Astrocyte (in vitro differentiated cells and primary cell): ENCODE measurements at regions not wholly inside any gene's neighbourhood (a gene's known extent, or its start where the extent isn't known, plus 50 kb on each side); places are given as distances from the start of the nearest gene placed in this dataset.

Source experiments
- CTCF ChIP-seq: IDR thresholded peaks from 2 replicates; pipeline ENCODE4 v1.5.1; 2011; ENCODE audit warnings: low read depth, mild to moderate bottlenecking, inconsistent platforms, low read length, moderate library complexity; ENCODE audit not compliant: insufficient read depth
- EZH2 ChIP-seq: IDR thresholded peaks from 2 replicates; pipeline ENCODE4 v1.6.1; 2012; ENCODE audit warnings: mild to moderate bottlenecking, low read length, inconsistent platforms; ENCODE audit not compliant: insufficient read depth

- TF ChIP-seq CTCF (no peak), EZH2 (no peak)
These were observed 1625.6 kb upstream of the C9orf72 start for GRCh38 chr9:29198861-29199260.
